ENCODE measurements at regions not wholly inside any gene's neighbourhood (a gene's known extent, or its start where the extent isn't known, plus 50 kb on each side); places are given as distances from the start of the nearest gene placed in this dataset.

DNA sequence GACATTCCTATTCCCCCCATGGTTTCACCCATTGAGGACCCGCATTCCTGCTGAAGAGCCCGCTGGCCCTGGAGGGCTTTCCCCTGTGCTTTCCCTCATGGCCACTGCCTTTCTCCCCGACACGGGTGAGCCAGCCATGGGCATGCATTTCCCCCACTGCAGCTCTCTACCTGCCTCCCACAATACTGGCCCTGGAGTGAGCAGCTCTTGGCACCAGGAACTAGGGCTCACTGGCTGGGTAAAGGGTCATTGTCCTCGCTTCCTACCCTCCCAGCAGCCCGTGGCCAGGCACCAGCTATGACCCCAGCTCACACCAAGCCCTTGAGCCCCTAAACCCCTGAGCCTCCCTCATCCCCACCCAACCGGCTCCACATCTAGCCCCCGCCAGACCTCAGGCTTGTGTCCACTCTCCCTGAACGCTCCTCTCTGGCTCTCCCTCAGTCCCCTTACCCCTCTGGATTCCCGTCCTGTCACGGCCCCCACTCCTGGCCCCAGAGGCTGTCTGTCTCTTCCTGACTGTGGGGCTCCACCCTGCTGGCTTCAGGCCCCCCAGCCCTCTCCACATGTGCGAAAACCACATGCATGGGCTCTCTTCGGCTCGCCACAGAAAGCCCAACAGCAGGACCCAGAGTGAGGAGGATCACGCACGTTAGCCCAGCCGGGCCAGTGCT is 199.8 kb downstream of the ZFP36L2 start:
- Mint-ChIP-seq H3K27me3 (ENCODE audit: insufficient read depth) (peaks cover 2% of the 10 kb centered on the region), H3K27ac (no peak overlapping the region), H3K4me1 (ENCODE audit: low read depth) (no peaks in the 10 kb centered on the region), H3K36me3 (ENCODE audit: low read depth) (peaks cover 2% of the 10 kb centered on the region), H3K4me3 (no peak overlapping the region), H3K9me3 (peaks cover 10% of the 10 kb centered on the region)
- DNase-seq (ENCODE audit: low spot score), result no peak
- intact Hi-C loops (cut with micrococcal nuclease), result no loop called here

DNA sequence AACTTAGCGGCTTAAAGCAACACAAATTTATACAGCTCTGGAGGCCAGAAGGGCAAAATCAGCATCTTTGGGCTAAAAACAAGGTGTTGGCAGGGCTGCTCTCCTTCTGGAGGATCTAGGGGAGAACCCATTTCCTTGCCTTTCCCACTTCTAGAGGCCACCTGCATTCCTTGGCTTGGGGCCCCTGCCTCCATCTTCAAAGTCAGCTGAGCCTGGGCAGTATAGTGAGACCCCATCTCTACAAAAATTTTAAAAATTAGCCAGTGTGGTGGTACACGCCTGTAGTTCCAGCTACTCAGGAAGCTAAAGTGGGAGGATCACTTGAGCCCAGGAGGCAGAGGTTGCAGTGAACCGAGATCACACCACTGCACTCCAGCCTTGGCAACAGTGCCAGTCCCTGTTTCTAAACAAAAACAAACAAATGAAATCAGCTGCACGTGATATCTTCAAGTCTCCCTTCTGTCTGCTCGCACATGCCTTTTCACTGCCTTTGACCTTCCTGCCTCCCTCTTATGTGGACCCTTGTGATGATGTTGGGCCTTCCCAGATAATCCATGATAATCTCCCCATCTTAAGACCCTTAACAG is 200.6 kb downstream of the ZFP36L2 start:
- H3K4me3 Mint-ChIP-seq, result no peak overlapping the region
- intact Hi-C loops (cut with micrococcal nuclease), result no loop called here
- peaks cover 2% of the 10 kb centered on the region for H3K27me3 Mint-ChIP-seq (ENCODE audit: insufficient read depth)
- no peak for DNase-seq (ENCODE audit: low spot score)
- peaks cover 2% of the 10 kb centered on the region for H3K36me3 Mint-ChIP-seq (ENCODE audit: low read depth)
- peaks cover 10% of the 10 kb centered on the region for H3K9me3 Mint-ChIP-seq
- no peaks in the 10 kb centered on the region for H3K4me1 Mint-ChIP-seq (ENCODE audit: low read depth)
- H3K27ac Mint-ChIP-seq, result no peak overlapping the region

DNA sequence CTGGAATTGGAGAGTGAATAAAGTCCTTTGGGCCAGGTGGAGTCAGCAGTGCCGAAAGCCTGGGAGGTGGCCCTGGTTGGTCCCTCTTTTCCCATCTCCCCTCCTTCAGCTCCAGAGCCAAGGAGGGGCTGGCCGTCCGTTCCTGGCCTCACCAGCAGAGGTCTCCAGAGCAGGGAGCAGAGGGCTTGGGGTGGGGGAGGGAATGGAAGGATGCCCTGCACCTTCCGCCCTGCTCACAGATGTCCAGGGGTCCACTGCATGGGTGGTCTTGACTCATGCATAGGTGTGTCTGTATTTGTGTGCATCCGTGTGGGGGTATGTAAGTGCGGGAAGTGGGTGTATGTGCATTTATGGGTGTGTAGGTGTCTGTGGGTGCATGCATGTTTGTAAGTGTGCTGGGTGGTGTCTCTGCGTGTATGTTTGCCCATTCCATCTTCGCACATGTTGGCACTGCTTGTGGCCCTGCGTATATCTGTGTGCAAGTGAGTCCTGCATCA is 201.8 kb downstream of the ZFP36L2 start:
- no peaks in the 10 kb centered on the region for H3K4me1 Mint-ChIP-seq (ENCODE audit: low read depth)
- no peak overlapping the region for H3K4me3 Mint-ChIP-seq
- H3K27ac Mint-ChIP-seq, result no peak overlapping the region
- DNase-seq (ENCODE audit: low spot score), result no peak
- H3K9me3 Mint-ChIP-seq, result peaks cover 10% of the 10 kb centered on the region
- H3K27me3 Mint-ChIP-seq (ENCODE audit: insufficient read depth), result no peaks in the 10 kb centered on the region
- peaks cover 2% of the 10 kb centered on the region for H3K36me3 Mint-ChIP-seq (ENCODE audit: low read depth)
- intact Hi-C loops (cut with micrococcal nuclease), result loop anchor here (1.0 kb wide), 1 partner anchor 206 kb away; no protein-coding TSS in a partner anchor

DNA sequence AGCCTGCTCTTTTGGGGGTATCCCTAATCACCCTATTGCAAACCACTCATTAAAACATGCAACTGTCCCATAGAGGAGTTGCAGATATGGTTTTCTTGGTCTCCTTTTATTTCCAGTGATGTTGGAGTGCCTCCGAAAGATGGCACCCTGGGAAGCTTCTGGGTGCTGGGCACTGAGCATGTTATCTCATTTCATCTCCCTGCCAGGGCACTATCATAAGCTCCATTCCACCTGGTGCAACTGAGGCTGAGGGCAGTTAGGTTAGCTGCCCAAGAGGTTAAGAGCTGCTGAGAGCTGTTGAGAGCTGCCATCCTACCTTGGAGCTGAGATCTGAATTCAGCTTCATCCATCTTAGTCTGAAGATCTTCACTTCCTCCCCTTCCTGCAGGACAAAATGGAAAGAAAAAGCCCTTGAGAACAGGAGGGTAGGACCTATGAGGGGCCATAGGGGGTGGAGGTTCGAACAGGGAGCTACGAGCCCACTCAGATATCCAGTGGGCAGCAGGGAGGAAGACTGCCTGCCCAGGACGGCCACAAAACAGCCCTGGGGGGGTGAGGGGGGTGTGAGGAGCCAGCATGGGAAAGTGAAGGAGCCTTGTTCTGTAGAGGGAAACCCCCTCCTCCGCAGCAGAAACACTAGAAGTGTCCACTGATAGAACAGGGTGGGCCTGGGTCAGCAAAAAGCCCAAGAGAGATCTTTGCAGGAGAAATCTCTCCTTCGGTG is 202.5 kb downstream of the ZFP36L2 start:
- H3K27me3 Mint-ChIP-seq (ENCODE audit: insufficient read depth), result no peaks in the 10 kb centered on the region
- peaks cover 10% of the 10 kb centered on the region for H3K9me3 Mint-ChIP-seq
- no peaks in the 10 kb centered on the region for H3K4me1 Mint-ChIP-seq (ENCODE audit: low read depth)
- intact Hi-C loops (cut with micrococcal nuclease), result loop anchor here (1.0 kb wide), 1 partner anchor 206 kb away; no protein-coding TSS in a partner anchor
- H3K27ac Mint-ChIP-seq, result no peak overlapping the region
- H3K36me3 Mint-ChIP-seq (ENCODE audit: low read depth), result peaks cover 2% of the 10 kb centered on the region
- H3K4me3 Mint-ChIP-seq, result no peak overlapping the region
- DNase-seq (ENCODE audit: low spot score), result no peak

DNA sequence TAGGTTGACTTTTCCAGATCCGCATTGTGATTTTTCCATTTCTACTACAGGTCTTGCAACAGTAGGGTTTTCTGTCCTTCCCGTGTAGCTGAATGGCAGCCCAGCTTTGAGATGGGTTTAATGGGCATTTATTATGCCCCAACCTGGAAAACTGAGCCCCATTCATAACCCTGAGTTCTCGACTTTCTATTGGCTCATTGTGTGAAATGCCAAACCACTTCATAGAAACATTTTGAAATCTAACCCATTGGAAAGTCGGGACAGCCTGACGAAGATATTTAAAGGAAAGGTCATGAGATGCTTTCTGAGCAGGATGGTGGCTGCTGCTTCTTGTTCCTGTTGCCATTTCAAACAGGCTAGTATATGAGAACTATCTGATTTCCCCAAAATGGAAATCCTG is 203.5 kb downstream of the ZFP36L2 start:
- Mint-ChIP-seq H3K36me3 (ENCODE audit: low read depth) (peaks cover 2% of the 10 kb centered on the region), H3K27ac (no peak overlapping the region), H3K4me3 (no peak overlapping the region), H3K9me3 (peaks cover 10% of the 10 kb centered on the region), H3K27me3 (ENCODE audit: insufficient read depth) (no peaks in the 10 kb centered on the region), H3K4me1 (ENCODE audit: low read depth) (no peaks in the 10 kb centered on the region)
- intact Hi-C loops (cut with micrococcal nuclease), result no loop called here
- DNase-seq (ENCODE audit: low spot score), result no peak

DNA sequence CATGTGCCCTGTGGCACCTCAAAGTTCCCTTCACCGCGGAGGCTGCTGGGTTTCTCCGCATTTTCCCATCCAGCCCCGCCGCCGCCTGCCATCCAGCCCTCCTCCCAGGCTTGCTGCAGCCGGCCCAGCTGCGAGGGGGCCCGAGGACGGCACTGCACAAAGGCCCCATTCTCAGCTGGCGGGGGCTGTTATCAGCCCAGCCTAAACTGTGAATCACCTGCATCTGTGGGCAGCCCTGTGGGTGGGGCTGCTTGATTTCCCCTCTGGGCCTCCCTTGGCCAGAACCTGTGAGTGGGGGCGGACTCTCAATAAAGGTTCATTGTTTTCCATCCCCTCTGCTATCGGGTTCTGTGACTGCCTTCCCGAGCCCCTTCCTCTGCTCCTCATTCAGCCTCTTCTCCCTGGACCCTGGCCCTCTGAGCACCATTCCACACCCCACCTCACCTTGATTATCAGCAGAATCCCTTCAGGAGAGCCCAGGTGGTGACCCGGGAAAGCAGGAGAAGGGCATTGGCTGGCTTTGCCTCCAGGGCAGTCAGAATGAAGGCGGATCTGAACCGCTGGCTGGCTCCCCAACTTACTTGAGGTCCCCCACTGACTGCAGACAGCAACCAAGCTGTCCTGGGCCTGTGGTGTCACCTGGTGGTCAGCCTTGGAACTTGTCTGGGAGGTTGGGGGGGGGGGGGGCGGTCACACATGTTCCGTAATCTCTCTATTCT is 204.5 kb downstream of the ZFP36L2 start:
- Mint-ChIP-seq H3K9me3 (peaks cover 10% of the 10 kb centered on the region), H3K27me3 (ENCODE audit: insufficient read depth) (no peaks in the 10 kb centered on the region), H3K27ac (no peak overlapping the region), H3K4me1 (ENCODE audit: low read depth) (no peaks in the 10 kb centered on the region), H3K36me3 (ENCODE audit: low read depth) (peaks cover 2% of the 10 kb centered on the region), H3K4me3 (no peak overlapping the region)
- intact Hi-C loops (cut with micrococcal nuclease), result no loop called here
- DNase-seq (ENCODE audit: low spot score), result no peak

DNA sequence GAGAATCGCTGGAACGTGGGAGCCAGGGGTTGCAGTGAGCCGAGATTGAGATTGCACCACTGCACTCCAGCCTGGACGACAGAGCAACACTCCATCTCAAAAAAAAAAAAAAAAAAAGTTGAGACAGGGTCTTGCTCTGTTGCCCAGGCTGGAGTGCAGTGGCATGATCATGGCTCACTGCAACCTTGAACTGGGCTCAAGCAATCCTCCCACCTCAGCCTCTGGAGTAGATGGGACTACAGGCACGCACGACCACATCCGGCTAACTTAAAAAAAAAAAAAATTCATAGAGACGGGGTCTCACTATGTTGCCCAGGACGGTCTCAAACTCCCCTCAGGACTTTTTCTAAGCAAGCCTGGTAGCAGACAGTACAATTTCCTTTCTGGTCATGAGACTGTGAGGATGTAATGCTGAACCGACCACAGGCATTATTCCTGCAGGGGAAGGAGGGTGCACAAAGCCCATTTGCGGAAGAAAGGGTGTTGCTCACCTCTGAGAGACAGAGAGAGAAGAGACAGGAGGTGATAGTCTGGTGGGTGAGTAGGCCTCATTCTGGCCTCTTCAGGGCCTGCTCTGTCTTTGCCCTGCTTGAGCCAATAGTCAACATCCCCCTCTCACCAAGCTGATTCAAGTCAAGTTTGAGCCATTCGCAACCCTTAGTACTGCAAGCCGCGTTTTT is 205.3 kb downstream of the ZFP36L2 start:
- Mint-ChIP-seq H3K4me1 (ENCODE audit: low read depth) (no peaks in the 10 kb centered on the region), H3K36me3 (ENCODE audit: low read depth) (peaks cover 2% of the 10 kb centered on the region), H3K27me3 (ENCODE audit: insufficient read depth) (peaks cover 3% of the 10 kb centered on the region), H3K4me3 (no peak overlapping the region), H3K9me3 (peaks cover 10% of the 10 kb centered on the region), H3K27ac (no peak overlapping the region)
- no peak for DNase-seq (ENCODE audit: low spot score)
- intact Hi-C loops (cut with micrococcal nuclease), result no loop called here

DNA sequence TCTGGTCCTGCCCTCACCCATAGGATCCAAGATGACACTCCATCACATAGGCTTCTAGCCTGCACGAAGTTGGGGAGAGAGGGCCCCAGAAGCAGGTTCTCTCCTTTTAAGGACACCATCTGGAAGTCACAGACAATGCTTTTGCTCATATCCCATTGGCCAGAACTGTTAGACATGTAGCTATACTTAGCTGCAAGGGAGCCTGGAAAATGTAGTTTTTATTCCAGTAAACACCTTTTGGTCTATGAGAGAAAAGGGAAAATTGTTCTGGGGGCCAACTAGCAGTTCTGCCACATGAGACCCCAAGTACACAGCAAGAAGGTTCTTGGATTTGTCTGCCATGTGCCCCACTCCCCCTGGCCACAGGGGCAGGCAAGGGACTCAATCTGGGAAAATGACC is 206.1 kb downstream of the ZFP36L2 start:
- DNase-seq (ENCODE audit: low spot score), result no peak
- Mint-ChIP-seq H3K4me1 (ENCODE audit: low read depth) (no peaks in the 10 kb centered on the region), H3K36me3 (ENCODE audit: low read depth) (peaks cover 2% of the 10 kb centered on the region), H3K4me3 (no peak overlapping the region), H3K27me3 (ENCODE audit: insufficient read depth) (peaks cover 3% of the 10 kb centered on the region), H3K27ac (no peak overlapping the region), H3K9me3 (peaks cover 10% of the 10 kb centered on the region)
- intact Hi-C loops (cut with micrococcal nuclease), result no loop called here

DNA sequence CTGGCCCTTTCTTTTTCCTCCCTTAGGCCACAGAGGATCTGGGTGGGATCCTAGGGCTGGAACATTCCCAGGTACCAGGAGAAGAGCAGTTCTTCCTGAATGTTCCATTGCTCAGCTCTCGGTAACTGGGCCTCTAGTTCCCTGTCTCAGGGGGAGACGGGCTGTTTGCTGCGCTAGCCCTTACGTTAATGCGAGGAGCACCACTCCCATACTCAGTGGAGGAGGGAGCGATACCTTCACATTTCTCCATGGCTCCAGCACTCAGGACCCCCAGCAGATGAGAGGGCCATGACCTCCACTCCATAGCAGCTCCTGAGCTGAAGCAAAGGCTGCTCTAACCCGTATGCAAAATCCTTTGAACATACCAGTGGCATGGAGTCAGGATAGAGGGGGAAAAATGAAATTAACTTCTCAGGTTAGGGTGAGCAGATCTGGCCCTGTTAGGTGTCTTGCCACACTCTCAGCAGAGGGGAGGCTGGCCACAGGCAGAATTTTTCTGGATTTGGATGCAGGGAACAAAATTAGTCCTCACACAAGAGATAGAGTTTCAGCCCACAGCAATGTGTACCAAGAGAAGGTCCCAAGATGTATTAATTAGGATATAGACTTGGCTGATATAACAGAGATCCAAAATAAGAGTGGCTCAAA is 206.7 kb downstream of the ZFP36L2 start:
- Mint-ChIP-seq H3K27ac (no peak overlapping the region), H3K36me3 (ENCODE audit: low read depth) (peaks cover 2% of the 10 kb centered on the region), H3K9me3 (peaks cover 10% of the 10 kb centered on the region), H3K4me3 (no peak overlapping the region), H3K27me3 (ENCODE audit: insufficient read depth) (peaks cover 3% of the 10 kb centered on the region), H3K4me1 (ENCODE audit: low read depth) (no peaks in the 10 kb centered on the region)
- DNase-seq (ENCODE audit: low spot score), result no peak
- intact Hi-C loops (cut with micrococcal nuclease), result no loop called here

DNA sequence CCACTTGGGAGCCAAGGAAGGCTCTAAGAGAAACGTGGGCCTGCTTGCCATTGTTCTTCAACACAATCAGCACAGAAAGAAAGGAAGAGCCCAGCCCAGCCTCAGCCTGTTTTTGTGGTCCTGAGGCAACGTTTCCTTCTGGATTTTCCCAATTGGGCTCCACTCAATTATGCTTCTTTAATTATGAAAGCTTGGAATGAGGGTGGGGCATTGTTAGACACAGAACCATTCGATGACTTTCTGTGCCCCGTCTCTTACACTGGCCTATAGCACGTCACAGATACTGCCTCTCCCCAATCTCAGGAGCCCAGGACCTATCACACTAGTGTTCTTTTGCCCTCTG is 207.4 kb downstream of the ZFP36L2 start:
- Mint-ChIP-seq H3K9me3 (peaks cover 10% of the 10 kb centered on the region), H3K4me3 (no peak overlapping the region), H3K27ac (no peak overlapping the region), H3K4me1 (ENCODE audit: low read depth) (no peaks in the 10 kb centered on the region), H3K27me3 (ENCODE audit: insufficient read depth) (peaks cover 3% of the 10 kb centered on the region), H3K36me3 (ENCODE audit: low read depth) (peaks cover 2% of the 10 kb centered on the region)
- intact Hi-C loops (cut with micrococcal nuclease), result no loop called here
- DNase-seq (ENCODE audit: low spot score), result no peak

DNA sequence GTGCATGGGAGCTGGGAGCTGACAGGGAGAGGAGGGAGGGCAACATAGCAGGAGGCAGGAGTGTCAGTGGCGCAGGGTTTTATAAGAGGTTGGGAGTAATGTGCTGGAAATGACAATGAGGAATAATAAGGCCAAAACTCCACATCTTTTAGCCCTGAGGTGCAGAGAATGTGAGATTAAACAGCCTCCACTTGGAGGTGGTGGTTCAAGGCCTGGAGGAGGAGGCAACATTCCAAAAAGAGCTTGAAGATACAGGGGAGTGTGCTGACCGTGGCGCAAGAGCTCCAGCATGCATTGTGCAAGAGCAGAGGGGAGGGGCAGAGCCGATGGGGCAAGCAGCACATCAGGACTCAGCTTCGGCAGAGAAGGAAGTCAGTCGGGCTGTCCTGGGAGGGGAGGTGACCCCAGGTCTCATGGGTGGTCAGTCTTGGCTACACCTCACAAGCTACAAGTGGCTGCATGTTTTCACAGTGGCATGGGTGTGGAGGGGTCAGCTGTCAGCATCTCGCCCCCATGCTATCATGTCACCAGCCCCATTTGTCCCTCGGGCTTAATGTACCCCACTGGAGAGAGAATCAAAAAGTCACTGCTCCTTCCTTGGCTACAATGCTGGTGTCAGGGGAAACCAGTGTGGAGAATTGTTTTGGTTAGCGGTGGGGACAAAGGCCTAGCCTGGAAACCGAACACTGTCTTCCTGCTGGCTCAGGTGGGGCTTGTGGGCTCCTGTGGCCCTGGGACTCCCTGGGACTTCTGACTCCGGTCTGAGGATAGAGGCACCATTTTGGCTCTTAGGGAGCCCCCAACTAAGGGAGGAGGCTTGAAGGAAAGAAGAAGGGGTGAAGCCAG is 208.0 kb downstream of the ZFP36L2 start:
- H3K27me3 Mint-ChIP-seq (ENCODE audit: insufficient read depth), result peaks cover 3% of the 10 kb centered on the region
- H3K4me3 Mint-ChIP-seq, result no peak overlapping the region
- H3K27ac Mint-ChIP-seq, result no peak overlapping the region
- H3K9me3 Mint-ChIP-seq, result peaks cover 10% of the 10 kb centered on the region
- H3K4me1 Mint-ChIP-seq (ENCODE audit: low read depth), result no peaks in the 10 kb centered on the region
- DNase-seq (ENCODE audit: low spot score), result no peak
- intact Hi-C loops (cut with micrococcal nuclease), result no loop called here
- peaks cover 2% of the 10 kb centered on the region for H3K36me3 Mint-ChIP-seq (ENCODE audit: low read depth)
